ENCODE measurements at regions not wholly inside any gene's neighbourhood (a gene's known extent, or its start where the extent isn't known, plus 50 kb on each side); places are given as distances from the start of the nearest gene placed in this dataset.
"Not testable (repeated sequence)": the region's sequence is repeated elsewhere in the genome, so short reads cannot be mapped to it uniquely, and the experiment has no call there.

DNA sequence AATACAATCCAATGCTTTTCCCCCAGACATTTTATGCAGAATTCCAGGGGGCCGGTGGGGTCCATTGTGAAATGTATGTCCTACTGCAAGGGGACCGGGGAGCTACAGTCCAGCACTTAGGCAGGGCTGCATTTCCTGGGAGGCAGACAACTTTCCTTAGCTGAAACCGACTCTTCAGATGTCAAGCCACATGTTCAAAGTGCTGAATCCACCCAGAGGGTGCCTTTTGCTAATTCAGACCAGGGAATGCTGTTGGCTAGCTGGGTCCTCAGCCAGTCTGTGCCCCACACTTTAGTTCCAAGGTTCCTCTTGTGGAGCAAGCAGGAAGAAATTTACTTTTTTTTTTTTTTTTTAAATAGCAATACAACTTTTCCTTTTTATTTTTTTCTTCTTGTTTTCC, 219.5 kb upstream of the LRTM1 start:
- DNase-seq = no peak

DNA sequence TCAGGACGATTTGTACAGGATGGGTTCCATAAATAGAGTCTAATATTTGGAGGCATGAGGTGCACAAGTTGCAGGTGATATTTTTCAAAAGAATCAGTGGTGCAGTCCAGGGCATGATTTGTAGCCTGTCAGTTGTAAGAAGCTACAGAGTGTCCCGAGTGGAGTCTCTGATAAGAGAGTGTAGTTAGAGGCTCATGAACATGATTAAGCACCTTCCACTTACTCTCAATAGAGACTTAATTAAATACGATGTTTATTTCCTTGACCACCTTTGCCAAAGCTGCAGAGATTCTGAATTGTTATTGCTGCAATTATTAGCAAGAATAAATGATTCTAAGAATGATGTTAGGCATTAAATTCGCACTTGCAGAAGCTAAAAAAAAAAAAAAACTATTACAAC, 218.4 kb upstream of the LRTM1 start:
- no peak for DNase-seq

DNA sequence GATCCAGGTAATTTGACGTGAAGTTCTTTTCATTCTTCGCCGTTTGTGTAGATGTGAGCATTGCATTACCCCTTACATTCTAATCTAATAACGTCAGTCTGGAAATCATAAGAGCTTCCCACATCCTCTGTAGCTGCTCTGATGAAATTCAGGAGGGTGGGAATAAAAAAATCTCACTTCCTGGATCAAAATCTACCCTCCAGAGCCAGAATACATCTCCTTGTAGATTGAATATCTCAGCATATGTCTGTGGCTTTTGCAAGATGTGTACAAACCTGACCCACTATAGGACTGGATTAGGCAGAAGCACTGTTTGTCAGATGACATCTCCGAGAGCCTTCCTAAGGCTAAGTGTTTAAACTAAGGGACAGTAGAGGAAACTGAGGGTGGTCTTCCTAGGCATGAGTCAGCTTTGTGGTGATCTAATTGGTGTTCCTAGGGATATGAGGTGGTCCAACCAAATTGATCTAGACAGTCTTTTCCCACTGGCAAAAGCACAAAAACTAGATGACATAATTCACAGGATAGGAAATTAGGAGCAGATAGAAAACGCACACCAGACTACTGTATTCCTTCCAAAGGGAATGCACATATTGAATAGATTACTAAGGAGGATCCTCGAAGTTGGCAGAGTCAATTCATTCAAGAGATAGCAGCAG, 216.3 kb upstream of the LRTM1 start:
- no peak for DNase-seq

DNA sequence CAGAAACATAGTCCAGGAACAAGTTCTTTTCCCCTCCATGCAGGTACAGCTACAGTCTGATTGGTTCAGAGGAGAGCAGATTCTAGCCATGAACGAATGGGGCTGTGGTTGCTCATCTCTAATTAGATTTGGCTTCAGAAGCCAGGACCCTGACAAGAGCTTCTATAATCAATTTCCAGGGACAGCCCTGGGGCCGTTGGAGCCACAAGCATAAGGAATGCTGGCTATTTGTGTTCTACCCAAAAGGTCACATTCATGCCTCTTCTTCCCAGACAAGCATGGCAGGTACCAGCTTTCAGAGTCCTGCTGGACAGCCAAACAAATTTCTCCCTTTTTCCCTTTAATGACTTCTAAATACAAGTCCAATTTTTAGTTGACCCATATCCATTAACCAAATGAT, 215.5 kb upstream of the LRTM1 start:
- no peak for DNase-seq

DNA sequence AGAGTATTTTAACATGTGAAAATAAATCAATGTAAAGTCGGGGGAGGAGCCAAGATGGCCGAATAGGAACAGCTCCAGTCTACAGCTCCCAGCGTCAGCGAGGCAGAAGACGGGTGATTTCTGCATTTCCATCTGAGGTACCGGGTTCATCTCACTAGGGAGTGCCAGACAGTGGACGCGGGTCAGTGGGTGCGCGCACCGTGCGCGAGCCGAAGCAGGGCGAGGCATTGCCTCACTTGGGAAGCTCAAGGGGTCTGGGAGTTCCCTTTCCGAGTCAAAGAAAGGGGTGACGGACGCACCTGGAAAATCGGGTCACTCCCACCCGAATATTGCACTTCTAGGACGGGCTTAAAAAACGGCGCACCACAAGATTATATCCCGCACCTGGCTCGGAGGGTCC, 208.4 kb upstream of the LRTM1 start:
- DNase-seq = not testable (repeated sequence)

DNA sequence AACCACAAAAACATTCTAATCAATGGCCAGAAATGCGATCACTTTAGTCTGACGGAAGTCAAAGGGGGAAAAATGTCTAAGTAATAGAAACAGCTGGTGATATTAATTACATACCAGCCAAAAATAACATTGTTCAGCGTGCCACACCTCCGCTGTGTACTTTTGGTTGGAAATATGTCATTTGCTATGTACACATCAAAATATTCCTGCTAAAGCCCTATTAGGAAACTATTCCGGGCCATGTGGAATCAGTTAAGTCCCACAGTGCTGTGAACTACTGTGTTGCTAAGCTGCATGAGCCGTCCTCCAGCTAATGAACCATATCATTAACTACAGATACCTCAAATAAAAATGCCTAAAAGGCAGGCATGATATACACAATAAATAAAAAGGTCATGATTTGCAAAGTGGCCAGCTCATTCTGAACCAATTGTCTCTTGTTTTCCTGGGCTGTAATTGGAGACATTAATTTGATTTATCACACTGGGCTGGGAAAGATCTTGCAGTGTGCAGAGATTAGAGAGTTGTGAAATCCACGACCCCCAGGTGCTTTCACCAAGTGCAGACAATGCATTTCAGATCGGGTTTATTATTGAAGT, 200.5 kb upstream of the LRTM1 start:
- DNase-seq = no peak

DNA sequence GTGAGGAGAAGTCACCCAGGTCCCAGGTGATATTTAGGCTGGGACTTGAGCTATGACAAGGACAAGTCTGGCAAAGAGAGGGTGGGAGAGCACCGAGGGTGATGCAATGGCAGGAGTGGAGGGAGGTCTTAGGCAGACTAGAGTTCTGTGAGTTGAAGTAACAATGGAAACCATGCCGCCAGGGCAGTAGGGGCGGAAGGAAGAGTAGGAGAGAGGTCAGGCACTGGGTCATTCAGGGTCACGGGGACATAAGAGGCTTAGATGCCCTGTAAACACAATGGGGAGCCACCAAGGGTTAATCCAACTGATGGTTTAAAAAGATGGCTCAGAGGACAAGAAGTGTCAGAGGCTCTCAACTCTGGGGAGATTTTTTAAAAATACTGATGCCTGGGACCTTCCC, 199.7 kb upstream of the LRTM1 start:
- DNase-seq = no peak

DNA sequence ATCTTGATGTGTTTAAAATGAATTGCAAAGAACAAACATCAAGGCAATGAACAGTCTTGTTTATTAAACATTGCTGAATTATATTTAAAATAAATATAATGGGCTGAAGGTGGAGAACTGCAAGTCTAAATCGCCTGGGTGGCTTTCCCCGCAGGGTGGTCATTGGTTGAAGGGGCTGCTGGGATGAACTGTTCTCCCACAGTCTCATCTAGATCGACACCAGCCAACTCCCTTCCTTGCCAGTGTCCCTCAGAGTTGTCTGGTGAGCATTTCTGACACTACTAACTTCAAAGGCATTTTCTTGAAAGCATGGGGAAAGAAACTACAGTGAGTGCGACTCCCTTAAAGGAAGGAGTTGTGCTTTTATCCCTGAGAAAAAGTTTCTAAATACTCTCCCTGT, 196.5 kb upstream of the LRTM1 start:
- no peak for DNase-seq
